Mesothelial cell of epicardium (in vitro differentiated cells): ENCODE measurements at regions not wholly inside any gene's neighbourhood (a gene's known extent, or its start where the extent isn't known, plus 50 kb on each side); places are given as distances from the start of the nearest gene placed in this dataset.

ENCODE experiments used
- DNase-seq, 2 experiments: peaks; one replicate each; pipeline ENCODE4 v3.0.0; 2021; ENCODE audit warnings: low spot score in 2 of 2; ENCODE audit not compliant: unreplicated experiment in 2 of 2
- H3K27ac Mint-ChIP-seq: 2 replicates; pipeline ENCODE4 v1.8.0; 2021; ENCODE audit warnings: mixed read lengths
- H3K27me3 Mint-ChIP-seq: 2 replicates; pipeline ENCODE4 v1.8.0; 2021; ENCODE audit warnings: low read depth, mixed read lengths
- H3K36me3 Mint-ChIP-seq: 2 replicates; pipeline ENCODE4 v1.8.0; 2021; ENCODE audit warnings: mixed read lengths
- H3K4me1 Mint-ChIP-seq: 2 replicates; pipeline ENCODE4 v1.8.0; 2021; ENCODE audit warnings: mixed read lengths
- H3K4me3 Mint-ChIP-seq: 2 replicates; pipeline ENCODE4 v1.8.0; 2021; ENCODE audit warnings: mild to moderate bottlenecking, moderate library complexity, mixed read lengths
- H3K9me3 Mint-ChIP-seq: 2 replicates; pipeline ENCODE4 v1.8.0; 2021; ENCODE audit warnings: mixed read lengths
- TF ChIP-seq, protein P1 (sequence below): fragments of 200-600 bp; sonication (generic); IDR thresholded peaks from one replicate; pipeline ENCODE4 v1.5.0; 2021; ENCODE audit warnings: antibody characterized with exemption; ENCODE audit not compliant: unreplicated experiment

- Mint-ChIP-seq H3K9me3 (no peaks in the 10 kb centered on the region), H3K4me1 (no peaks in the 10 kb centered on the region), H3K4me3 (no peak overlapping the region), H3K27ac (no peak overlapping the region), H3K36me3 (no peaks in the 10 kb centered on the region), H3K27me3 (peaks cover 7% of the 10 kb centered on the region)
- TF ChIP-seq, protein P1, sequence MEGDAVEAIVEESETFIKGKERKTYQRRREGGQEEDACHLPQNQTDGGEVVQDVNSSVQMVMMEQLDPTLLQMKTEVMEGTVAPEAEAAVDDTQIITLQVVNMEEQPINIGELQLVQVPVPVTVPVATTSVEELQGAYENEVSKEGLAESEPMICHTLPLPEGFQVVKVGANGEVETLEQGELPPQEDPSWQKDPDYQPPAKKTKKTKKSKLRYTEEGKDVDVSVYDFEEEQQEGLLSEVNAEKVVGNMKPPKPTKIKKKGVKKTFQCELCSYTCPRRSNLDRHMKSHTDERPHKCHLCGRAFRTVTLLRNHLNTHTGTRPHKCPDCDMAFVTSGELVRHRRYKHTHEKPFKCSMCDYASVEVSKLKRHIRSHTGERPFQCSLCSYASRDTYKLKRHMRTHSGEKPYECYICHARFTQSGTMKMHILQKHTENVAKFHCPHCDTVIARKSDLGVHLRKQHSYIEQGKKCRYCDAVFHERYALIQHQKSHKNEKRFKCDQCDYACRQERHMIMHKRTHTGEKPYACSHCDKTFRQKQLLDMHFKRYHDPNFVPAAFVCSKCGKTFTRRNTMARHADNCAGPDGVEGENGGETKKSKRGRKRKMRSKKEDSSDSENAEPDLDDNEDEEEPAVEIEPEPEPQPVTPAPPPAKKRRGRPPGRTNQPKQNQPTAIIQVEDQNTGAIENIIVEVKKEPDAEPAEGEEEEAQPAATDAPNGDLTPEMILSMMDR: no peak
- no peak for DNase-seq
These were observed 291.9 kb upstream of the ZFHX3 start for GRCh38 chr16:73339821-73340220.

GRCh38 chr16:73337373-73338296 lies 289.7 kb upstream of the ZFHX3 start:
- Mint-ChIP-seq H3K27ac (no peak overlapping the region), H3K4me3 (no peak overlapping the region)
- TF ChIP-seq, protein P1: no peak

GRCh38 chr16:73329358-73330286 lies 281.7 kb upstream of the ZFHX3 start:
- Mint-ChIP-seq H3K36me3 (no peaks in the 10 kb centered on the region), H3K27ac (no peak overlapping the region), H3K4me3 (no peak overlapping the region), H3K4me1 (no peaks in the 10 kb centered on the region), H3K27me3 (peaks cover 6% of the 10 kb centered on the region), H3K9me3 (peaks cover 5% of the 10 kb centered on the region)
- TF ChIP-seq, protein P1: no peak
- DNase-seq: no peak

More at GRCh38 chr16:73337373-73338296, 289.7 kb upstream of the ZFHX3 start:
- Mint-ChIP-seq H3K36me3 (no peaks in the 10 kb centered on the region), H3K27me3 (no peaks in the 10 kb centered on the region), H3K4me1 (no peaks in the 10 kb centered on the region), H3K9me3 (no peaks in the 10 kb centered on the region)
- no peak for DNase-seq

- no peak for DNase-seq
- TF ChIP-seq, protein P1: no peak
- Mint-ChIP-seq H3K27me3 (peaks cover 3% of the 10 kb centered on the region), H3K27ac (no peak overlapping the region), H3K9me3 (peaks cover 5% of the 10 kb centered on the region), H3K36me3 (no peaks in the 10 kb centered on the region), H3K4me3 (no peak overlapping the region), H3K4me1 (no peaks in the 10 kb centered on the region)
These were observed 279.0 kb upstream of the ZFHX3 start for GRCh38 chr16:73326770-73327470.

GRCh38 chr16:73326221-73326620 lies 278.3 kb upstream of the ZFHX3 start:
- DNase-seq: no peak
- no peak overlapping the region for H3K4me3 Mint-ChIP-seq
- TF ChIP-seq, protein P1: no peak
- no peaks in the 10 kb centered on the region for H3K27me3 Mint-ChIP-seq
- H3K27ac Mint-ChIP-seq: no peak overlapping the region
- no peaks in the 10 kb centered on the region for H3K36me3 Mint-ChIP-seq
- peaks cover 5% of the 10 kb centered on the region for H3K9me3 Mint-ChIP-seq
- H3K4me1 Mint-ChIP-seq: no peaks in the 10 kb centered on the region
